GM19455 (cell line): ENCODE measurements at regions not wholly inside any gene's neighbourhood (a gene's known extent, or its start where the extent isn't known, plus 50 kb on each side); places are given as distances from the start of the nearest gene placed in this dataset.
"Not testable (repeated sequence)": the region's sequence is repeated elsewhere in the genome, so short reads cannot be mapped to it uniquely, and the experiment has no call there.

Source experiments
- ATAC-seq: cut with Tn5 transposase; IDR thresholded peaks from one replicate; pipeline ENCODE4 v1.9.1; 2021; ENCODE audit not compliant: unreplicated experiment

GRCh38 chr6:10343320-10343719 is 71.6 kb downstream of the TFAP2A start:
- ATAC-seq, result no peak

- no peak for ATAC-seq
Observed at GRCh38 chr6:10341605-10342004, 73.3 kb downstream of the TFAP2A start.

- ATAC-seq, result no peak
Observed at GRCh38 chr6:10338151-10338550, 76.7 kb downstream of the TFAP2A start.

GRCh38 chr6:10337376-10337775 is 77.5 kb downstream of the TFAP2A start:
- not testable (repeated sequence) for ATAC-seq

- no peak for ATAC-seq
Observed at GRCh38 chr6:10332111-10332510, 82.8 kb downstream of the TFAP2A start.

GRCh38 chr6:10331334-10331968 is 83.4 kb downstream of the TFAP2A start:
- ATAC-seq, result no peak

GRCh38 chr6:10330515-10330914 is 84.4 kb downstream of the TFAP2A start:
- ATAC-seq, result no peak

- no peak for ATAC-seq
Observed at GRCh38 chr6:10323018-10323417, 91.9 kb downstream of the TFAP2A start.

GRCh38 chr6:10320291-10320690 is 94.6 kb downstream of the TFAP2A start:
- no peak for ATAC-seq

- ATAC-seq, result no peak
Observed at GRCh38 chr6:10316373-10316721, 98.5 kb downstream of the TFAP2A start.

- ATAC-seq, result no peak
Observed at GRCh38 chr6:10315658-10316372, 99.1 kb downstream of the TFAP2A start.

- no peak for ATAC-seq
Observed at GRCh38 chr6:10315034-10315433, 99.8 kb downstream of the TFAP2A start.

GRCh38 chr6:10314163-10314955 is 100.5 kb downstream of the TFAP2A start:
- ATAC-seq, result no peak

- no peak for ATAC-seq
Observed at GRCh38 chr6:10313799-10314162, 101.1 kb downstream of the TFAP2A start.

GRCh38 chr6:10312445-10312844 is 102.4 kb downstream of the TFAP2A start:
- ATAC-seq, result no peak

- ATAC-seq, result not testable (repeated sequence)
Observed at GRCh38 chr6:10311546-10312405, 103.1 kb downstream of the TFAP2A start.

- no peak for ATAC-seq
Observed at GRCh38 chr6:10310826-10311225, 104.0 kb downstream of the TFAP2A start.

- ATAC-seq, result no peak
Observed at GRCh38 chr6:10310330-10310653, 104.6 kb downstream of the TFAP2A start.

- no peak for ATAC-seq
Observed at GRCh38 chr6:10309457-10310329, 105.2 kb downstream of the TFAP2A start.

GRCh38 chr6:10307476-10307875 is 107.4 kb downstream of the TFAP2A start:
- ATAC-seq, result no peak
